MM.1S (cell line): ENCODE measurements at regions not wholly inside any gene's neighbourhood (a gene's known extent, or its start where the extent isn't known, plus 50 kb on each side); places are given as distances from the start of the nearest gene placed in this dataset.

ENCODE experiments used
- CTCF ChIP-seq: fragments of 300-600 bp; sonication (generic); IDR thresholded peaks from 2 replicates; pipeline ENCODE4 v1.5.1; 2016; ENCODE audit warnings: antibody characterized with exemption, low read length, mixed read lengths
- EZH2 ChIP-seq: fragments of 300-600 bp; sonication (generic); optimal IDR thresholded peaks from 2 replicates; pipeline ENCODE3; 2017; ENCODE audit warnings: low read depth, mild to moderate bottlenecking, antibody characterized with exemption, low read length, mixed read lengths
- EZH2phosphoT487 ChIP-seq: fragments of 300-600 bp; sonication (generic); IDR thresholded peaks from 2 replicates; pipeline ENCODE4 v1.6.1; 2018; ENCODE audit warnings: antibody characterized with exemption, low read length

- TF ChIP-seq CTCF (no peak), EZH2phosphoT487 (no peak), EZH2 (no peak)
These were observed 314.2 kb downstream of the PID1 start for GRCh38 chr2:228956701-228957474.
